DND-41 (cell line): ENCODE measurements at regions not wholly inside any gene's neighbourhood (a gene's known extent, or its start where the extent isn't known, plus 50 kb on each side); places are given as distances from the start of the nearest gene placed in this dataset.

ENCODE experiments used
- ATAC-seq: fragments of 200-7000 bp; cut with Tn5 transposase; 3 replicates; pipeline ENCODE4 v1.9.1; 2021; ENCODE audit warnings: low read depth; ENCODE audit not compliant: insufficient read depth
- DNase-seq: peaks from one replicate; pipeline ENCODE4 v3.0.0-alpha.2; 2020
- H2AFZ ChIP-seq: 2 replicates; pipeline ENCODE4 v1.6.0; 2012; ENCODE audit warnings: low read depth, low read length
- H3K27ac ChIP-seq: 2 replicates; pipeline ENCODE4 v1.5.1; 2012; ENCODE audit warnings: low read length, inconsistent platforms
- H3K27me3 ChIP-seq: fragments of 200-600 bp; sonication (generic); 2 replicates; pipeline ENCODE4 v1.6.0; 2012; ENCODE audit warnings: low read length, mild to moderate bottlenecking, inconsistent platforms; ENCODE audit not compliant: insufficient read depth, poor library complexity
- H3K36me3 ChIP-seq: 2 replicates; pipeline ENCODE4 v1.5.1; 2012; ENCODE audit warnings: low read length, inconsistent platforms; ENCODE audit not compliant: insufficient read depth
- H3K4me1 ChIP-seq: 2 replicates; pipeline ENCODE4 v1.5.1; 2012; ENCODE audit warnings: mild to moderate bottlenecking, low read length; ENCODE audit not compliant: insufficient read depth
- H3K4me2 ChIP-seq: 2 replicates; pipeline ENCODE4 v1.6.0; 2012; ENCODE audit warnings: mild to moderate bottlenecking, moderate library complexity, low read length, inconsistent platforms; ENCODE audit not compliant: insufficient read depth
- H3K4me3 ChIP-seq, 2 experiments: fragments of 200-600 bp in 1 of 2; shearing (Covaris generic) in 1 of 2; 2 replicates each; pipeline ENCODE4 v1.5.1; 2012 to 2016; ENCODE audit warnings: inconsistent platforms in 2 of 2, low read length in 2 of 2, mild to moderate bottlenecking in 2 of 2, low read depth in 1 of 2, moderate library complexity in 1 of 2
- H3K79me2 ChIP-seq: 2 replicates; pipeline ENCODE4 v1.6.0; 2012; ENCODE audit warnings: low read length, inconsistent platforms; ENCODE audit not compliant: insufficient read depth
- H3K9ac ChIP-seq: 2 replicates; pipeline ENCODE4 v1.6.0; 2012; ENCODE audit warnings: low read depth, mild to moderate bottlenecking, inconsistent platforms, low read length, moderate library complexity
- H3K9me3 ChIP-seq: 2 replicates; pipeline ENCODE4 v1.5.1; 2012; ENCODE audit warnings: low read length, moderate library complexity, mild to moderate bottlenecking, inconsistent platforms; ENCODE audit not compliant: insufficient read depth, severe bottlenecking
- H4K20me1 ChIP-seq: 2 replicates; pipeline ENCODE4 v1.6.0; 2012; ENCODE audit warnings: low read length; ENCODE audit not compliant: insufficient read depth
- CTCF ChIP-seq: IDR thresholded peaks from 2 replicates; pipeline ENCODE4 v1.5.1; 2012; ENCODE audit warnings: borderline replicate concordance, low read length, moderate library complexity, mild to moderate bottlenecking; ENCODE audit not compliant: poor library complexity, severe bottlenecking; ENCODE audit errors: extremely low read depth
- EZH2 ChIP-seq: IDR thresholded peaks from 3 replicates; pipeline ENCODE4 v1.6.1; 2012; ENCODE audit warnings: borderline replicate concordance, low read depth, mild to moderate bottlenecking, moderate library complexity, low read length, inconsistent platforms; ENCODE audit not compliant: severe bottlenecking

- H3K9ac ChIP-seq: no peak overlapping the region
- no peak overlapping the region for H3K4me2 ChIP-seq
- no peak overlapping the region for H2AFZ ChIP-seq
Observed at GRCh38 chr7:121494516-121494915, 98.4 kb upstream of the FAM3C start.

GRCh38 chr7:121493553-121493952 lies 97.4 kb upstream of the FAM3C start:
- H4K20me1 ChIP-seq: no peaks in the 10 kb centered on the region
- H3K4me1 ChIP-seq: no peaks in the 10 kb centered on the region
- H3K36me3 ChIP-seq: no peaks in the 10 kb centered on the region
- ATAC-seq: no peak
- no peaks in the 10 kb centered on the region for H3K9me3 ChIP-seq
- no peak overlapping the region for H3K4me2 ChIP-seq
- H3K79me2 ChIP-seq: no peaks in the 10 kb centered on the region
- TF ChIP-seq CTCF: no peak
- TF ChIP-seq EZH2: no peak
- H3K27ac ChIP-seq: no peak overlapping the region
- DNase-seq: no peak
- no peak overlapping the region for H3K4me3 ChIP-seq
- no peak overlapping the region for H3K9ac ChIP-seq
- H3K27me3 ChIP-seq: no peaks in the 10 kb centered on the region
- H2AFZ ChIP-seq: no peak overlapping the region

More at GRCh38 chr7:121494516-121494915, 98.4 kb upstream of the FAM3C start:
- Histone ChIP-seq H4K20me1 (no peaks in the 10 kb centered on the region), H3K36me3 (no peaks in the 10 kb centered on the region), H3K4me3 (no peak overlapping the region), H3K9me3 (no peaks in the 10 kb centered on the region), H3K27ac (no peak overlapping the region), H3K27me3 (no peaks in the 10 kb centered on the region), H3K79me2 (no peaks in the 10 kb centered on the region), H3K4me1 (no peaks in the 10 kb centered on the region)
- TF ChIP-seq CTCF (no peak), EZH2 (no peak)
- ATAC-seq (no peak), DNase-seq (no peak)

- TF ChIP-seq CTCF (no peak), EZH2 (no peak)
- Histone ChIP-seq H3K4me2 (no peak overlapping the region), H3K27me3 (no peaks in the 10 kb centered on the region), H3K4me3 (no peak overlapping the region), H4K20me1 (no peaks in the 10 kb centered on the region), H3K36me3 (no peaks in the 10 kb centered on the region), H2AFZ (no peak overlapping the region), H3K79me2 (no peaks in the 10 kb centered on the region), H3K9me3 (no peaks in the 10 kb centered on the region), H3K9ac (no peak overlapping the region), H3K4me1 (no peaks in the 10 kb centered on the region), H3K27ac (no peak overlapping the region)
- DNase-seq (no peak), ATAC-seq (no peak)
Observed at GRCh38 chr7:121490309-121490708, 94.2 kb upstream of the FAM3C start.

- Histone ChIP-seq H3K27ac (no peak overlapping the region), H3K36me3 (no peaks in the 10 kb centered on the region), H3K9ac (no peak overlapping the region), H2AFZ (no peak overlapping the region), H3K9me3 (no peaks in the 10 kb centered on the region), H3K4me1 (no peaks in the 10 kb centered on the region), H4K20me1 (no peaks in the 10 kb centered on the region), H3K27me3 (no peaks in the 10 kb centered on the region), H3K4me2 (no peak overlapping the region), H3K4me3 (no peak overlapping the region), H3K79me2 (no peaks in the 10 kb centered on the region)
- DNase-seq (no peak), ATAC-seq (no peak)
- TF ChIP-seq CTCF: no peak
- no peak for TF ChIP-seq EZH2
Observed at GRCh38 chr7:121489440-121489839, 93.3 kb upstream of the FAM3C start.
